ENCODE measurements at regions not wholly inside any gene's neighbourhood (a gene's known extent, or its start where the extent isn't known, plus 50 kb on each side); places are given as distances from the start of the nearest gene placed in this dataset.

DNA sequence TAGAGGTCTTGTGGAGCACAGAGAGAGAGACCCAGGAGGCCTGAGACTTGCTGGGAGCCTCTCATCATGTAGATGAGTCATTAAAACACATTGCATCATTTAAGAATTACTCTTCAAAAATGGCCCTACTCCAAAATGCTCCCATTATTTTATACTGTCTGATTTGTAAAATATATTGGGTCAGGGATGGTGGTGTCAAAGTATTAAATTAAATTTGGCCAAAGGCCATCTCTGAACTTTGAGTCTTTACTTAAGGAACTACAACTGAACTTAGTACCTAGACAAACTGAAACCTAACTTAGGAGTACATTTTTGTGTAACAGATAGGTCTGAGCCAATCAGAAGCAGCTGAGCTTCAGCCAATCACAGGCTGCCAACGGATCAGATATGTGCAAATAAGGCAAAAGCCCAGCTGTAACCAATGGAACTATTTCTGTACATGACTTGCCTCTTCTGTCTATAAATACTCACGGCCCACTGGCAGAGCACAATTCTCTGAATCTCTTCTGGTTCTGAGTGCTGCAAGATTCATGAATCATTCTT is 657.2 kb downstream of the TLE1 start:
- Histone ChIP-seq H3K4me1 (ENCODE audit: control insufficient read depth, low read length) (no peaks in the 10 kb centered on the region), H4K20me1 (ENCODE audit: control insufficient read depth, insufficient read depth, low read depth, low read length) (no peaks in the 10 kb centered on the region), H3K79me2 (ENCODE audit: control insufficient read depth, low read length) (no peaks in the 10 kb centered on the region), H3F3A (ENCODE audit: control insufficient read depth, insufficient read depth) (no peaks in the 10 kb centered on the region), H3K4me2 (ENCODE audit: low read length) (no peak overlapping the region), H3K9me3 (ENCODE audit: control insufficient read depth, insufficient read depth, low read length) (no peaks in the 10 kb centered on the region), H3K27me3 (ENCODE audit: control insufficient read depth, low read length) (no peaks in the 10 kb centered on the region), H3K4me3 (ENCODE audit: low read length) (no peak overlapping the region), H3K27ac (ENCODE audit: low read depth, low read length) (no peak overlapping the region), H3K36me3 (ENCODE audit: control insufficient read depth, low read length) (no peaks in the 10 kb centered on the region), H3K9me2 (replicated peaks; ENCODE audit: control insufficient read depth, low read length) (no peaks in the 10 kb centered on the region)
- TF ChIP-seq EZH2phosphoT487 (IDR thresholded peaks at IDR 0.05; ENCODE audit: borderline replicate concordance, low read length) = no peak

DNA sequence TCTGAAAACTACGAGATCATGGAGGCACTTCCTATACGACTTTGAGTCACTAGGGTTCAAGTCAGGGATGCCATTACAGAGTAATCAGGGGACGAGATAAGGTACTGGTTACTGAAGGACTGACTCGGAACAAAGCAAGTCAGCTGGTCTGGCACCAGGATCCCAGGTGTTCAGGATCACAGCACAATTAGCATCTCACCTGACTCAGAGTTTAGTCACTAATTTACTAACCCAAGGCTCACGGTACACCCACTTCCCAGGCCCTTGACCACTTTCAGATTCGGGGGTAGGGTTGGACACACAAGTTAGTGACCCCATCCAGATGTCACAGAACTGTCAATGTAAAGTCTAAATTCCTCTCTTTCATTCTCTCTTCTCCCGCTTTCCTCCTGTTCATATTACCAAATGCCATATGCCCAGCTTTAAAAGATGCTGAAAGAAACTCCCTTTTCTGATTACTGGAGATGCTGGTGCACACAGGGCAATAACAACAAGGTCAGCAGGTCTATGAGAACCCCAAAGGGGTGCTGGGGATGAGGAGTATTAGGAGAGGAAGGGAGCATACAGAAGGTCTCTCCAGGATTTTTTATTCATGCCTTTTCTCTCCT is 657.8 kb downstream of the TLE1 start:
- Histone ChIP-seq H3K27me3 (ENCODE audit: control insufficient read depth, low read length) (no peaks in the 10 kb centered on the region), H3K79me2 (ENCODE audit: control insufficient read depth, low read length) (no peaks in the 10 kb centered on the region), H3K36me3 (ENCODE audit: control insufficient read depth, low read length) (no peaks in the 10 kb centered on the region), H3F3A (ENCODE audit: control insufficient read depth, insufficient read depth) (no peaks in the 10 kb centered on the region), H3K4me3 (ENCODE audit: low read length) (no peak overlapping the region), H3K9me2 (replicated peaks; ENCODE audit: control insufficient read depth, low read length) (no peaks in the 10 kb centered on the region), H3K27ac (ENCODE audit: low read depth, low read length) (no peak overlapping the region), H3K4me2 (ENCODE audit: low read length) (no peak overlapping the region), H3K4me1 (ENCODE audit: control insufficient read depth, low read length) (no peaks in the 10 kb centered on the region), H3K9me3 (ENCODE audit: control insufficient read depth, insufficient read depth, low read length) (no peaks in the 10 kb centered on the region), H4K20me1 (ENCODE audit: control insufficient read depth, insufficient read depth, low read depth, low read length) (no peaks in the 10 kb centered on the region)
- TF ChIP-seq, protein P1, sequence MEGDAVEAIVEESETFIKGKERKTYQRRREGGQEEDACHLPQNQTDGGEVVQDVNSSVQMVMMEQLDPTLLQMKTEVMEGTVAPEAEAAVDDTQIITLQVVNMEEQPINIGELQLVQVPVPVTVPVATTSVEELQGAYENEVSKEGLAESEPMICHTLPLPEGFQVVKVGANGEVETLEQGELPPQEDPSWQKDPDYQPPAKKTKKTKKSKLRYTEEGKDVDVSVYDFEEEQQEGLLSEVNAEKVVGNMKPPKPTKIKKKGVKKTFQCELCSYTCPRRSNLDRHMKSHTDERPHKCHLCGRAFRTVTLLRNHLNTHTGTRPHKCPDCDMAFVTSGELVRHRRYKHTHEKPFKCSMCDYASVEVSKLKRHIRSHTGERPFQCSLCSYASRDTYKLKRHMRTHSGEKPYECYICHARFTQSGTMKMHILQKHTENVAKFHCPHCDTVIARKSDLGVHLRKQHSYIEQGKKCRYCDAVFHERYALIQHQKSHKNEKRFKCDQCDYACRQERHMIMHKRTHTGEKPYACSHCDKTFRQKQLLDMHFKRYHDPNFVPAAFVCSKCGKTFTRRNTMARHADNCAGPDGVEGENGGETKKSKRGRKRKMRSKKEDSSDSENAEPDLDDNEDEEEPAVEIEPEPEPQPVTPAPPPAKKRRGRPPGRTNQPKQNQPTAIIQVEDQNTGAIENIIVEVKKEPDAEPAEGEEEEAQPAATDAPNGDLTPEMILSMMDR (IDR thresholded peaks at IDR 0.05; ENCODE audit: low read depth, low read length, poor library complexity, severe bottlenecking) = no peak
- no peak for TF ChIP-seq EZH2phosphoT487 (IDR thresholded peaks at IDR 0.05; ENCODE audit: borderline replicate concordance, low read length)

DNA sequence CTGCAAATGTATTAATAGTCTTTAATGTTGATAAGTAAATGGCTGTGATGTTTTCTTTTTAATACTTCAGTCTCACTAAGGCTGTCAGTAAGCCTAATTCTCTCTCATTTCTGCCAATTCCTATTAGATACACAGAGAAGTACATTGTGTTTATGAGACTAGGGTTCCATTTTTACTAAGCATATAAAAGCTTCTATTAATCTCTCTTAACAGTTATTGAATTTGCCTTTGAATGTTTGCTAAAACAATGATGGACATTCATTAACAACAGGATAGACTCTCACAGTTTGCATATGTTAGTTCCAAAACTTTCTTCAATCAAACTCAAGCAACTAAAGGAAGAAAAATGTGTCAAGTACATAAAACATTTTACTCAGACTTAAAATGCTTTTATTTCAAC is 659.3 kb downstream of the TLE1 start:
- Histone ChIP-seq H3K4me2 (ENCODE audit: low read length) (no peak overlapping the region), H3F3A (ENCODE audit: control insufficient read depth, insufficient read depth) (no peaks in the 10 kb centered on the region), H3K4me1 (ENCODE audit: control insufficient read depth, low read length) (no peaks in the 10 kb centered on the region), H3K36me3 (ENCODE audit: control insufficient read depth, low read length) (no peaks in the 10 kb centered on the region), H3K79me2 (ENCODE audit: control insufficient read depth, low read length) (no peaks in the 10 kb centered on the region), H3K27ac (ENCODE audit: low read depth, low read length) (no peak overlapping the region), H3K4me3 (ENCODE audit: low read length) (no peak overlapping the region), H4K20me1 (ENCODE audit: control insufficient read depth, insufficient read depth, low read depth, low read length) (no peaks in the 10 kb centered on the region), H3K27me3 (ENCODE audit: control insufficient read depth, low read length) (no peaks in the 10 kb centered on the region), H3K9me3 (ENCODE audit: control insufficient read depth, insufficient read depth, low read length) (no peaks in the 10 kb centered on the region), H3K9me2 (replicated peaks; ENCODE audit: control insufficient read depth, low read length) (no peaks in the 10 kb centered on the region)
- TF ChIP-seq, protein P1 (IDR thresholded peaks at IDR 0.05; ENCODE audit: low read depth, low read length, poor library complexity, severe bottlenecking) = no peak
- TF ChIP-seq EZH2phosphoT487 (IDR thresholded peaks at IDR 0.05; ENCODE audit: borderline replicate concordance, low read length) = no peak

DNA sequence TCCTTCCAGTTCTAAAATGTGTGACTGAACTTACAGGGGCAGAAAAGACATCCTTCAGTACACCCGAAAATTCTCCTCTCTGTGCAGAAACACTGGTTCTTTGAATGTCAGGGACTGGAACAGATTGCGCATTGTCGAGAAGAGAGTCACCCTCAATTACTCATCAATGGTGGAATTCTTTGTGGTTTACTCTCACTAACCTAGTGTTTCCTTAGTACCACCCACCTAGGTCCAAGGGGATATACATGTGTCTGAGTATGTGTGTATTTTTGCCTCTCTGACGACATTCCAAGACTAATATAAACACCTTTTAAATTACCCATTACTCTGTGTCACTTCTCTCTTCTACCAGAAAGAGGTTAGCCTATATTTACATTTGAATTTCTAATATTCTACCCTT is 660.8 kb downstream of the TLE1 start:
- TF ChIP-seq, protein P1 (IDR thresholded peaks at IDR 0.05; ENCODE audit: low read depth, low read length, poor library complexity, severe bottlenecking) = no peak
- TF ChIP-seq EZH2phosphoT487 (IDR thresholded peaks at IDR 0.05; ENCODE audit: borderline replicate concordance, low read length) = no peak
- Histone ChIP-seq H3K4me1 (ENCODE audit: control insufficient read depth, low read length) (no peaks in the 10 kb centered on the region), H3K79me2 (ENCODE audit: control insufficient read depth, low read length) (no peaks in the 10 kb centered on the region), H3K27ac (ENCODE audit: low read depth, low read length) (no peak overlapping the region), H3F3A (ENCODE audit: control insufficient read depth, insufficient read depth) (no peaks in the 10 kb centered on the region), H3K4me3 (ENCODE audit: low read length) (no peak overlapping the region), H3K9me3 (ENCODE audit: control insufficient read depth, insufficient read depth, low read length) (no peaks in the 10 kb centered on the region), H3K9me2 (replicated peaks; ENCODE audit: control insufficient read depth, low read length) (no peaks in the 10 kb centered on the region), H3K4me2 (ENCODE audit: low read length) (no peak overlapping the region), H3K36me3 (ENCODE audit: control insufficient read depth, low read length) (no peaks in the 10 kb centered on the region), H3K27me3 (ENCODE audit: control insufficient read depth, low read length) (no peaks in the 10 kb centered on the region), H4K20me1 (ENCODE audit: control insufficient read depth, insufficient read depth, low read depth, low read length) (no peaks in the 10 kb centered on the region)
